Retinal pigment epithelial cell (primary cell): ENCODE measurements at regions not wholly inside any gene's neighbourhood (a gene's known extent, or its start where the extent isn't known, plus 50 kb on each side); places are given as distances from the start of the nearest gene placed in this dataset.

Source experiments
- DNase-seq: peaks from one replicate; pipeline ENCODE4 v3.0.0-alpha.2; 2010; ENCODE audit warnings: low read depth
- H3K4me3 ChIP-seq: 2 replicates; pipeline ENCODE4 v1.5.1; 2011; ENCODE audit warnings: mild to moderate bottlenecking, low read length, control low read depth, moderate library complexity
- CTCF ChIP-seq: conservative IDR thresholded peaks from 2 replicates; pipeline ENCODE4 v1.5.1; 2011; ENCODE audit warnings: low read depth, low read length, control low read depth, inconsistent platforms

GRCh38 chr20:19960745-19961144, 56.4 kb upstream of the NAA20 start:
- no peak for DNase-seq
- no peak for TF ChIP-seq CTCF
- no peak overlapping the region for H3K4me3 ChIP-seq

GRCh38 chr20:19961293-19961692, 55.9 kb upstream of the NAA20 start:
- no peak for DNase-seq
- no peak for TF ChIP-seq CTCF
- H3K4me3 ChIP-seq, result no peak overlapping the region

GRCh38 chr20:19962958-19963357, 54.2 kb upstream of the NAA20 start:
- DNase-seq, result no peak
- no peak for TF ChIP-seq CTCF
- no peak overlapping the region for H3K4me3 ChIP-seq

GRCh38 chr20:19964289-19965265, 52.6 kb upstream of the NAA20 start:
- DNase-seq, result no peak
- TF ChIP-seq CTCF, result no peak

GRCh38 chr20:19966840-19967239, 50.3 kb upstream of the NAA20 start:
- DNase-seq, result no peak
- no peak for TF ChIP-seq CTCF
- no peak overlapping the region for H3K4me3 ChIP-seq

More at GRCh38 chr20:19964289-19965265, 52.6 kb upstream of the NAA20 start:
- H3K4me3 ChIP-seq, result no peak overlapping the region
